Glutamatergic neuron (in vitro differentiated cells): ENCODE measurements at regions not wholly inside any gene's neighbourhood (a gene's known extent, or its start where the extent isn't known, plus 50 kb on each side); places are given as distances from the start of the nearest gene placed in this dataset.

Experiments used
- DNase-seq: peaks from one replicate; pipeline ENCODE4 v3.0.0; 2022
- H3K27ac Mint-ChIP-seq: one replicate; pipeline ENCODE4 v1.8.0; 2020; ENCODE audit warnings: mild to moderate bottlenecking, mixed read lengths, inconsistent platforms; ENCODE audit not compliant: unreplicated experiment
- H3K27me3 Mint-ChIP-seq: one replicate; pipeline ENCODE4 v1.8.0; 2020; ENCODE audit warnings: mild to moderate bottlenecking, moderate library complexity, mixed read lengths, inconsistent platforms; ENCODE audit not compliant: unreplicated experiment
- H3K36me3 Mint-ChIP-seq: one replicate; pipeline ENCODE4 v1.8.0; 2020; ENCODE audit warnings: mild to moderate bottlenecking, mixed read lengths, inconsistent platforms; ENCODE audit not compliant: unreplicated experiment
- H3K4me1 Mint-ChIP-seq: one replicate; pipeline ENCODE4 v1.8.0; 2020; ENCODE audit warnings: mild to moderate bottlenecking, low read depth, mixed read lengths, inconsistent platforms; ENCODE audit not compliant: unreplicated experiment
- H3K4me3 Mint-ChIP-seq: one replicate; pipeline ENCODE4 v1.8.0; 2020; ENCODE audit warnings: mild to moderate bottlenecking, mixed read lengths, inconsistent platforms; ENCODE audit not compliant: unreplicated experiment
- H3K9me3 Mint-ChIP-seq: one replicate; pipeline ENCODE4 v1.8.0; 2020; ENCODE audit warnings: mild to moderate bottlenecking, moderate library complexity, mixed read lengths, inconsistent platforms; ENCODE audit not compliant: unreplicated experiment
- TF ChIP-seq, protein P1 (sequence below): fragments of 200-600 bp; sonication (generic); IDR thresholded peaks from one replicate; pipeline ENCODE4 v1.5.0; 2021; ENCODE audit not compliant: partially characterized antibody, unreplicated experiment

GRCh38 chr20:16106191-16106849 is 466.9 kb downstream of the KIF16B start:
- peaks cover 5% of the 10 kb centered on the region for H3K27me3 Mint-ChIP-seq
- H3K27ac Mint-ChIP-seq = no peak overlapping the region
- peaks cover 4% of the 10 kb centered on the region for H3K4me1 Mint-ChIP-seq
- no peak overlapping the region for H3K4me3 Mint-ChIP-seq
- DNase-seq = no peak
- TF ChIP-seq, protein P1, sequence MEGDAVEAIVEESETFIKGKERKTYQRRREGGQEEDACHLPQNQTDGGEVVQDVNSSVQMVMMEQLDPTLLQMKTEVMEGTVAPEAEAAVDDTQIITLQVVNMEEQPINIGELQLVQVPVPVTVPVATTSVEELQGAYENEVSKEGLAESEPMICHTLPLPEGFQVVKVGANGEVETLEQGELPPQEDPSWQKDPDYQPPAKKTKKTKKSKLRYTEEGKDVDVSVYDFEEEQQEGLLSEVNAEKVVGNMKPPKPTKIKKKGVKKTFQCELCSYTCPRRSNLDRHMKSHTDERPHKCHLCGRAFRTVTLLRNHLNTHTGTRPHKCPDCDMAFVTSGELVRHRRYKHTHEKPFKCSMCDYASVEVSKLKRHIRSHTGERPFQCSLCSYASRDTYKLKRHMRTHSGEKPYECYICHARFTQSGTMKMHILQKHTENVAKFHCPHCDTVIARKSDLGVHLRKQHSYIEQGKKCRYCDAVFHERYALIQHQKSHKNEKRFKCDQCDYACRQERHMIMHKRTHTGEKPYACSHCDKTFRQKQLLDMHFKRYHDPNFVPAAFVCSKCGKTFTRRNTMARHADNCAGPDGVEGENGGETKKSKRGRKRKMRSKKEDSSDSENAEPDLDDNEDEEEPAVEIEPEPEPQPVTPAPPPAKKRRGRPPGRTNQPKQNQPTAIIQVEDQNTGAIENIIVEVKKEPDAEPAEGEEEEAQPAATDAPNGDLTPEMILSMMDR = no peak
- H3K9me3 Mint-ChIP-seq = no peaks in the 10 kb centered on the region
- H3K36me3 Mint-ChIP-seq = no peaks in the 10 kb centered on the region

- no peaks in the 10 kb centered on the region for H3K9me3 Mint-ChIP-seq
- no peaks in the 10 kb centered on the region for H3K36me3 Mint-ChIP-seq
- H3K27me3 Mint-ChIP-seq = peaks cover 4% of the 10 kb centered on the region
- peaks cover 4% of the 10 kb centered on the region for H3K4me1 Mint-ChIP-seq
- H3K27ac Mint-ChIP-seq = no peak overlapping the region
- H3K4me3 Mint-ChIP-seq = no peak overlapping the region
- TF ChIP-seq, protein P1 = no peak
- DNase-seq = no peak
Observed at GRCh38 chr20:16104783-16105182, 468.5 kb downstream of the KIF16B start.
